ENCODE measurements at regions not wholly inside any gene's neighbourhood (a gene's known extent, or its start where the extent isn't known, plus 50 kb on each side); places are given as distances from the start of the nearest gene placed in this dataset.

- TF ChIP-seq, protein P1, sequence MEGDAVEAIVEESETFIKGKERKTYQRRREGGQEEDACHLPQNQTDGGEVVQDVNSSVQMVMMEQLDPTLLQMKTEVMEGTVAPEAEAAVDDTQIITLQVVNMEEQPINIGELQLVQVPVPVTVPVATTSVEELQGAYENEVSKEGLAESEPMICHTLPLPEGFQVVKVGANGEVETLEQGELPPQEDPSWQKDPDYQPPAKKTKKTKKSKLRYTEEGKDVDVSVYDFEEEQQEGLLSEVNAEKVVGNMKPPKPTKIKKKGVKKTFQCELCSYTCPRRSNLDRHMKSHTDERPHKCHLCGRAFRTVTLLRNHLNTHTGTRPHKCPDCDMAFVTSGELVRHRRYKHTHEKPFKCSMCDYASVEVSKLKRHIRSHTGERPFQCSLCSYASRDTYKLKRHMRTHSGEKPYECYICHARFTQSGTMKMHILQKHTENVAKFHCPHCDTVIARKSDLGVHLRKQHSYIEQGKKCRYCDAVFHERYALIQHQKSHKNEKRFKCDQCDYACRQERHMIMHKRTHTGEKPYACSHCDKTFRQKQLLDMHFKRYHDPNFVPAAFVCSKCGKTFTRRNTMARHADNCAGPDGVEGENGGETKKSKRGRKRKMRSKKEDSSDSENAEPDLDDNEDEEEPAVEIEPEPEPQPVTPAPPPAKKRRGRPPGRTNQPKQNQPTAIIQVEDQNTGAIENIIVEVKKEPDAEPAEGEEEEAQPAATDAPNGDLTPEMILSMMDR (IDR thresholded peaks at IDR 0.05), result no peak
- no peak for TF ChIP-seq POLR2A (IDR thresholded peaks at IDR 0.05)
These were observed 149.6 kb upstream of the CTSO start for GRCh38 chr4:156103311-156103710.

Data from esophagus squamous epithelium (tissue), 4 donors.